Epithelial cell of esophagus (primary cell): ENCODE measurements at regions not wholly inside any gene's neighbourhood (a gene's known extent, or its start where the extent isn't known, plus 50 kb on each side); places are given as distances from the start of the nearest gene placed in this dataset.

Experiments
- DNase-seq: peaks from one replicate; pipeline ENCODE4 v3.0.0; 2010; ENCODE audit warnings: low read depth
- H3K4me3 ChIP-seq: 2 replicates; pipeline ENCODE4 v1.5.1; 2011; ENCODE audit warnings: mild to moderate bottlenecking, low read length, control low read depth
- TF ChIP-seq, protein P1 (sequence below): IDR thresholded peaks from 2 replicates; pipeline ENCODE4 v1.5.1; 2011; ENCODE audit warnings: low read depth, mild to moderate bottlenecking, low read length, control low read depth, inconsistent platforms; ENCODE audit not compliant: insufficient read depth; ENCODE audit errors: missing control alignments

DNA sequence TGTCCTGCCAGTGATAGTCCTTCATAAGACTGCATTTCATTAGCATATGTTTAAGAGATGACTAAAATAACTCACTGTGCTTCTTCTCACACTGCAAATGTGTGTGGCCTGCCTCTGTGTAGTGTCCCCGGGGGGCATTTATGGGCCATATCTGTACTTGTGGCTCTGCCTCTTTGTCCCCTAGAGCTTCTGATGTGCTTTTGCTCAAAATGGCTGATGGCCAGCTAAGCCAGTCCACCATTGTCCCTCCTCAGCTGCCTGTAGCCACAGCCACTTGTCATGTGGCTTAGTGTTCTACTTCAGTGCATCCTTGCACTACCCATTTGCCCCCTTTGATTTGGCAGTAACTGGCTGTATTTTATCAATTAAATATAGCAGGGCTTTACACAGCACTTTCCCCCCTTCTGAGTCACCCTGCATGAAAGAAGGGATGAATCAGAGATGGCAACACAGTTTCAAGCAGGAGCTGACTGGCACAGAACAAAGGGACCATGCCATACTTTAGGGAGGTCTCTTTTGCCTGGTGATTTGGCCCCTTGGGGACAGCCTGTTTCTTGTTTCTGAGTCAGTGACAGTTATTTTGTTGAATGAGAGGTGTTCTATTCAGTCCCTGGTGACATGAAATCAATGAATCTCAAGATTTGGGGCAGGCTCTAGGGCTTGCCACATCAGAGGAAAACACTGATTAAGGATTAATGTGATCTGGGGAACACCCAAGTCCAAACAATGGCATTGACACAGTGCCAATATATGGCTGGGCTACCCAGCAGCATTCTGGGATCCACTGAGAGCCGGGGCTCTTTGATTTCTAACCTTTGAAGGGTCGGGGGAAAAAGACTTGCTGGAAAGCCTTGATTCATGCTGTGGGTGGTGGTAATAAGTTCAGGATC is 245.5 kb downstream of the SMARCA2 start:
- no peak overlapping the region for H3K4me3 ChIP-seq
- DNase-seq = peak; percentile 88
- TF ChIP-seq, protein P1, sequence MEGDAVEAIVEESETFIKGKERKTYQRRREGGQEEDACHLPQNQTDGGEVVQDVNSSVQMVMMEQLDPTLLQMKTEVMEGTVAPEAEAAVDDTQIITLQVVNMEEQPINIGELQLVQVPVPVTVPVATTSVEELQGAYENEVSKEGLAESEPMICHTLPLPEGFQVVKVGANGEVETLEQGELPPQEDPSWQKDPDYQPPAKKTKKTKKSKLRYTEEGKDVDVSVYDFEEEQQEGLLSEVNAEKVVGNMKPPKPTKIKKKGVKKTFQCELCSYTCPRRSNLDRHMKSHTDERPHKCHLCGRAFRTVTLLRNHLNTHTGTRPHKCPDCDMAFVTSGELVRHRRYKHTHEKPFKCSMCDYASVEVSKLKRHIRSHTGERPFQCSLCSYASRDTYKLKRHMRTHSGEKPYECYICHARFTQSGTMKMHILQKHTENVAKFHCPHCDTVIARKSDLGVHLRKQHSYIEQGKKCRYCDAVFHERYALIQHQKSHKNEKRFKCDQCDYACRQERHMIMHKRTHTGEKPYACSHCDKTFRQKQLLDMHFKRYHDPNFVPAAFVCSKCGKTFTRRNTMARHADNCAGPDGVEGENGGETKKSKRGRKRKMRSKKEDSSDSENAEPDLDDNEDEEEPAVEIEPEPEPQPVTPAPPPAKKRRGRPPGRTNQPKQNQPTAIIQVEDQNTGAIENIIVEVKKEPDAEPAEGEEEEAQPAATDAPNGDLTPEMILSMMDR = no peak

- DNase-seq = peak; percentile 13
- H3K4me3 ChIP-seq = no peak overlapping the region
- TF ChIP-seq, protein P1 = no peak
Measured at GRCh38 chr9:2261421-2262103, 246.4 kb downstream of the SMARCA2 start.

GRCh38 chr9:2262386-2263071 is 247.4 kb downstream of the SMARCA2 start:
- H3K4me3 ChIP-seq = no peak overlapping the region
- TF ChIP-seq, protein P1 = no peak
- DNase-seq = no peak

DNA sequence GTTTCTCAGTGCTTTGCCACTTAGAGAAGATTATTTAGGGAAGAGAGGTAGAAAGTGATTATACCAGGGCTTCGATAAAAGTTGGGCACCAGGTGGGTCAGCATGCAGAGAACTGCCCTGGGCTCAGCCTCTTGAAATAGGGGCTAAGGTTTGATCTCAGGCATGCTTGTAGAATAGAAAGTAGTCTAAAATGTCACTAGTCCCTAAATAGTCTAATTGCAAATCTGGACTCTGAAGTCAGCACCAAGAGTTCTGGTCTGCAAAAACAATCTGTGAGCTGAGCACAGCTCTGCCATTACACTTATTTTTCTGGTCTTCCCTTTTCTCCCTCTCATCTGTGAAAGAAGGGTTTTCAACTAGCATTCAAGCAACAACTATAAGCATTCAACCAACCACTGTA is 248.0 kb downstream of the SMARCA2 start:
- TF ChIP-seq, protein P1 = no peak
- no peak overlapping the region for H3K4me3 ChIP-seq
- DNase-seq = no peak

- no peak overlapping the region for H3K4me3 ChIP-seq
- TF ChIP-seq, protein P1 = no peak
- DNase-seq = no peak
Measured at GRCh38 chr9:2263665-2264064, 248.5 kb downstream of the SMARCA2 start.

DNA sequence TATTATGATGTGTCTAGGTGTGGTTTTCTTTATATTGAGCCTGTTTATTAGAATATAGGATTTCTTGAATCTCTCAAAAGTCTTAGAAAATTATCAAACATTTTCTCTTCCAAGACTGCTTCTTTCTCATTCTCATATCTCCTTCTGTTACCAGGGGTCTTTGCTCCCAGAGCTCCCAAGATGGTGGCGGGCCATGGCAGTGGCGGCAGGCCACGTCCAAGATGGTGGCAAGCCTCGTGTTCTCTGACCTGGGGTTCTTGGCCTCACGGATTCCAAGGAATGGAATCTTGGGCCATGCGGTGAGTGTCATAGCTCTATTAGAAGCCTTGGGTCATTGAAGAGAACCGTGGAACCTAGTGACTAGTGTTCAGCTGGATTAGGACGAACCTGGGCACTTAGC is 248.9 kb downstream of the SMARCA2 start:
- DNase-seq = no peak
- TF ChIP-seq, protein P1 = no peak
- no peak overlapping the region for H3K4me3 ChIP-seq
